Activated T-cell treated with anti-CD3 and anti-CD28 coated beads, Interleukin-2, amount 50 U/mL, for 1 hour (primary cell): ENCODE measurements at regions not wholly inside any gene's neighbourhood (a gene's known extent, or its start where the extent isn't known, plus 50 kb on each side); places are given as distances from the start of the nearest gene placed in this dataset.
"Not testable (repeated sequence)": the region's sequence is repeated elsewhere in the genome, so short reads cannot be mapped to it uniquely, and the experiment has no call there.

Experiments
- DNase-seq: peaks from one replicate; pipeline ENCODE4 v3.0.0-alpha.2; 2020

GRCh38 chr1:182259229-182259872, 132.2 kb downstream of the GLUL start:
- DNase-seq: peak; percentile 38

DNA sequence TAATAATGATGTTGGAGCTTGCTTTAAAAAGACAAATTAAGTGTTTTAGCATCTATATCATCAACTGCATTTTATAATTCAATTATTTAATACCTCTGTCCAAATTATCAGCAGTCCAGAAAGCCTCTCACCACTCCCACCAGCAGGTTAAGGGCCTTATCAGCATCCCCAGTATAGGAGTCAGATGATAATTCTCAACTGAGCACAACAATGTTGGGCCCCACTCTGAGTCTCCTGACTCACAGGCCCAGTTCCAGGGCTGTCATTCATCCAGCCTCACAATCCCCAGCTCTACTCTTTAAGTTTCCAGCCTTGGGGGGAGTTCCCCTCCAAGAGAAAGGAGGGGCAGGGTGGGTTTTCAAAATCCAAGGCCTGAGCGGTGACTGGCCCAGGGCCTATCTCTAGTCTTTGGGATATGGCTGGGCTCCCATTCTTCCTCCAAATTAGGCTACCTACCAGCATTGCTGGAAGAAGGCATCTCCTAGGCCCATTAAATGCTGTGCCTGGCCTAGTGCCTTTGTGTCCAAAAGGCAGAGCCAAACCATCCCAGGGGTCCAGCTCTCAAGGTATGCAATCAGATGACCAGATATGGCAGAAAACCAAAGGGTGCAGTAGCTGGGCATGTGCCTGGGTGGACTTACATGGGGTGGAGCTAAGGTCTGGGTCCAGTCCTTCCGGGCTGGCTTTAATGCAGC, 134.1 kb downstream of the GLUL start:
- DNase-seq: no peak

- DNase-seq: no peak
These were observed 134.7 kb downstream of the GLUL start for GRCh38 chr1:182256931-182257330.

- no peak for DNase-seq
These were observed 136.1 kb downstream of the GLUL start for GRCh38 chr1:182255494-182255893.

GRCh38 chr1:182253319-182253860, 138.2 kb downstream of the GLUL start:
- DNase-seq: no peak

- no peak for DNase-seq
These were observed 140.0 kb downstream of the GLUL start for GRCh38 chr1:182251561-182251960.

DNA sequence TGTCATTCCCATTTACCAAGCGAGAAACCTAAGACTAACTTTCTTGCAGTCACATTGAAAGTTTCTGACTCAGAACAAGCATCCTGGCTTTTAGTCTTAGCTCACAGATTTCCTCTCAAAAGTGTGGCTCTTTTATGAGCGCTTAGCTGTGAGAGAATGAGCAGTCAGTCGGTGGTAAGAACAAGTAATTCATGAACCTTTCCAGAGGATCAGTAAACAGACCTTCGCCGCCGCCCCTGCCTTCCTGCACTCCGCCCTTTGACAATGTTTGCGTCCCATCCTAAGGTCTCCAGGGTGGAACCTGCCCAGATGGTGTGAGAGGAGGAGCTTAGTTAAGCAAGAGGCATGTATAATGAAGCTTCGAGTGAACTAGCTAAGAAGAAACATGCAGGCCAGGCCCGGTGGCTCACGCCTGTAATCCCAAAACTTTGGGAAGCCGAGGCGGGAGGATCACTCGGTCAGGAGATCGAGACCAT, 142.4 kb downstream of the GLUL start:
- no peak for DNase-seq

DNA sequence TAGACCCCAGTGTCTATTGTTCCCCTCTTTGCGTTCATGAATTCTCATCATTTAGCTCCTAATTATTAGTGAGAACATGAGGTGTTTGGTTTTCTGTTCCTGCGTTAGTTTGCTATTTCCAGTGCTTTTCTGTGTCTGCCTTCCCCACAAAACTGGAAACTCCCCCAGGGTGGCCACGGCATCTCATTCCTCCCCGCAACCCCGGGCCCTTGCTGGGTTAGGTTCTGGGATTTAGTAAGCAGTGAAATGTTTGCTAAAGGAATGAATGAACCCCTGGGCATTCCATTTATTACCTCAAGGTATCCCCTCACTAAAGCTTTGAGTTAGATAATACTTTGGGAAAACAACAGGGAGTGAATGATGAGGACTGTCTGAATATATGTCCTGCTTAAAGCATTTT, 142.9 kb downstream of the GLUL start:
- DNase-seq: no peak

DNA sequence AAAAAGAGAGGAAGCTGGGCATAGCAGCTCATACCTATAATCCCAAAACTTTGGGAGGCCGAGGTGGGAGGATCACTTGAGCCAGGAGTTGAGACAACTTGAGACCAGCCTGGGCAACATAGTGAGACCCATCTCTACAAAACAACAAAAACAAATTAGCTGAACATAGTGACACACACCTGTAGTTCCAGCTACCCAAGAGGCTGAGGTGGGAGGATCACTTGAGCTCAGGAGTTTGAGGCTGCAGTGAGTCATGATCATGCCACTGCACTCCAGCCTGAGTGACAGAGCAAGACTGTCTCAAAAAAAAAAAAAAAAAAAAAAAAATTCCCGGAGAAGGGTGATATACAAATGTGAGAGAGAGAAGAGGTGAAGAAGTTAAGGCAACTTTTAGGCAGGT, 143.8 kb downstream of the GLUL start:
- not testable (repeated sequence) for DNase-seq

DNA sequence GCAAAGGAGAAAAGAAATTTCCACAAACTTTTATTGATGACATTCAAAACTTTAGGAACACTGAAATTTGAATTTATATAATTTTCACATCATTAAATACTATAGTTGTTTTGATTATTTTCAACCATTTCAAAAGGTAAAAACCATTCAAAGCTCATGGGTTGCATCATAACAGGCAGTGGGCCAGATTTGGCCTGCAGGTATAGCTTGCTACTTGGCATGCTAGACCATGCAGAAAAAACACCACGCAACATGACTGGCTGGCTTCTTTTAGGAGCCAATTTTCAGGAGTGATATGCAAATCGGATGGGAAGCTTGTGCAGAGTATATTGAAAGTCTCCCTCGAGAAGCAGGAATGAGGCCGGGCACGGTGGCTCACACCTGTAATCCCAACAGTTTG, 144.8 kb downstream of the GLUL start:
- no peak for DNase-seq

GRCh38 chr1:182245040-182245439, 146.6 kb downstream of the GLUL start:
- no peak for DNase-seq

- DNase-seq: no peak
These were observed 147.1 kb downstream of the GLUL start for GRCh38 chr1:182244451-182244850.

DNA sequence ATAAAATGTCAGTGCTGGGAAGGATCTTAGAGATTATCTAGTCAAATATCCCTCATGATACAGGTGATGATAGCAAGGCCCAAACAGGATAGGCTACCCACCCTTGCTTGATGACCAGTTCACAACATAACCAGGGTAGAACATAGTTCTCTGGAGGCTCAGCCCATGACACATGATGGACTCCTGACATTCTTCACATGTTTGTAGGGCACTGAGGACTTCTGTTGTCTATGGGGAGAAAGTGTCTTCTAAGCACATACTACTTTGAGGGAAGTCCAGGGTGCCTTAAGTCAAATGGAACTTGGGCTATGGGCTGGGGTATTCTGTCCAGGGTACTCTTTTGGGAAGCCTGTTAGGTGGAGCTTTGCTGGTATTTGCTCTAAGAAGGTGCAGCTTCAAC, 148.9 kb downstream of the GLUL start:
- no peak for DNase-seq

DNA sequence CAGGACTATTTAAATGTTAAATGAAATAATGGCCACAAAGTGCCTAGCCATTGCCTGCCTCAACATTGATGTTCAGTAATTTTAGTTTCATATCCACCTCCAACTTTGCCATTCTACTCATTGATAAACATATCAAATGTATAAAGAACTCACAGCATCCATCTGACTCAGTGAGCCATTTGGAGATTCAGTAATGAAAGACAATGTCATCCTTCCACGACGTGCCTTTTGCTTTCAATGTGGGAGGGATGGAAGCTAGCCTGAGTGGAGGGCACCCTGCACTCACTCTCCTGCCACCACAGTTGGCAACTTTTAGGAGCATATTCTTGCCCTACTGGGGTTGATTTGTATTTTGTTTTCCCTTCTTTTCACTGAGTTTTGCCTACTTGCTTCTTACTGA, 151.5 kb downstream of the GLUL start:
- no peak for DNase-seq

DNA sequence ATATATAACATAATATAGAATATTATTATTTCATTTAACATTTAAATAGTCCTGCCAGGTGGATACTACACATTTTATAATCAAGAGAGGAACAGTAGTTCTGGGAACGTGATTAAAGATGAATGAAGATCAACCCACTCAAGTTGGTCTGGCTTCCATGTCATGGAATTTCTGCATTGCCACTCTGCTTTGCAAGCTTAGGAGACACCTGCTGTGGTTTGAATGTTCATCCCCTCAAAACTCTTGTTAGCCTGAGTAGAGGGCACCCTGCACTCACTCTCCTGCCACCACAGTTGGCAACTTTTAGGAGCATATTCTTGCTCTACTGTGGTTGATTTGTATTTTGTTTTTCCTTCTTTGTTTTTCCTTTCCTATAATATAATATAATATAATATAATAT, 153.2 kb downstream of the GLUL start:
- no peak for DNase-seq

- no peak for DNase-seq
These were observed 154.3 kb downstream of the GLUL start for GRCh38 chr1:182237329-182237728.

DNA sequence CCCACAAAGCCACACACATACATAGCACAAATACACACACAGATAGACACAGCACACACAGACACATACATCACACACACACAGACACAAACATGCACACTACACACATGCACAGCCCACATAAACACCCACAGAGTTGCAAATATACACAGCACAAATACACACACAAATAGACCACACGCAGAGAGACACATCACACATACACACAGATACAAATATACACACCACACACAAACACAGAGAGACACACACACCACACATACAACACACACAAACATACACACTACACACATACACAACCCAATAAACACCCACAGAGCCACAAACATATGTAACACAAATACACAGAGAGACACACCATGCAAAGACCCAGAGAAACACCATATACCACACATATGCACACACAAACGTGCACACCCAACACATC, 154.9 kb downstream of the GLUL start:
- DNase-seq: no peak

GRCh38 chr1:182235952-182236650, 155.5 kb downstream of the GLUL start:
- DNase-seq: no peak

- DNase-seq: no peak
These were observed 156.0 kb downstream of the GLUL start for GRCh38 chr1:182235604-182235951.

DNA sequence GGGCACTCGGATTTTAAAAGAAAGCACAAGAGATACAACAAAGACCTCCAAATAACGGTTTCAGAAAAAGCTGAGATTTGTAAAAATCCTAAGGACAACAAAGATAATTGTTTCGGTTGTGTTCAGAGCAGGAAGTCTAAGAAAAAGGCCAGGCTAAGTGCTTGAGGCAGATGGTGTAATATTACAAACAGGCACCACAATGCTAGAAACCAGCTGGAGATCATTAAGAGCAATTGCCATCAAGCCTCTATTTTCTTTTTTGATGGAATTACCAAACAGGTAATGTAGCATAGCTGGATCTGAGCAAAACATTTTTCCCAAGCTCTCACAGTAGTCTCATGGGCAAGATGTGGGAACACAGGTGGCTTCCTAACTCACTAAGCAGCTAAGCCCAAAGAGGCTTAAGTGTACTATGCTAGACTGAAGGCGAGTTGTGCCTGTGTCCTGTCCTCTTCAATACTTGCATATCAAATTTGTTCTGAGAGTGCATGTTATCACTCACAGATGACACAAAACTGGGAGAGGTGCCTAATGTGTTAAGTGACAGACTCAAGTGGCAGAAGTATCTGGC, 161.6 kb downstream of the GLUL start:
- DNase-seq: no peak

- no peak for DNase-seq
These were observed 162.1 kb downstream of the GLUL start for GRCh38 chr1:182229451-182229850.

DNA sequence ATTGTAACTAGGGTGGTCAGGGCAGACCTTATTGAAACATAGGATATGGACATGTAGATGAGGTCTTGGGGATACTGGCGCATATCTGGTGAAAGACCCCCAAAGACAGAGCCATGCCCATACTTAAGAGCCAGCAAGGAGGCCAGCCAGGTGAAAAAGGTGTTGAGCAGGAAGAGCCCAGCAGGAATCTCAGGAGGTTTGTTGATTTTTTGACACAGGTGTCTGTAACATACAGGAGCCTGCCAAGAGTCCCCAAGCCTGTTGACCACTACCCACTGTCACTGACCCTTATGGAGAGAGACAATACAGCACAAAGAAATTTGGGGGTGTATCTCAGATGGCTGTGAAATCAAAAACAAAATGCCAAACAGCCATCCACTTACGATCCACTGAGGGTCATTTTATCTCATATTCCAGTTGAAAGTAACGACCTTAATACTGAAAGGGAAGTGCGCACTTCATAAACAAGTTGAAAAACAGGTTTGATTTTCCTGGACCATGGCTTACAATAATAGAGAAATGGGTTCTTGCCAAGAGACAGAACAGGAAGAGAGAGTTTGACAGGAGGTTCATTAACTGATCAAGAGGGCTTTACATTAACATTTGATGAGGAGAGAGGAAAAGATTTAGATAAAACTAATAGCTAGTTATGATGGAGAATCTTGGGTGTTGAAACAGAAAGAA, 163.6 kb downstream of the GLUL start:
- DNase-seq: no peak

GRCh38 chr1:182226618-182227017, 165.0 kb downstream of the GLUL start:
- DNase-seq: no peak
